ENCODE measurements at regions not wholly inside any gene's neighbourhood (a gene's known extent, or its start where the extent isn't known, plus 50 kb on each side); places are given as distances from the start of the nearest gene placed in this dataset.
A peak's percentile ranks its signal among the peaks of the same experiment; 100 is the strongest.

- Histone ChIP-seq H2AK5ac (ENCODE audit: insufficient read length, low read length) (no peak overlapping the region), H3K4me1 (ENCODE audit: insufficient read depth, low read length) (peaks cover 12% of the 10 kb centered on the region; the same call in 1 of the 2 replicates), H4K8ac (replicated peaks; ENCODE audit: insufficient read length, low read depth, low read length) (no peak overlapping the region), H3K23me2 (ENCODE audit: insufficient read length, low read depth, low read length, poor library complexity, severe bottlenecking) (no peaks in the 10 kb centered on the region), H3K14ac (ENCODE audit: insufficient read depth, low read length) (no peak overlapping the region), H3K4ac (ENCODE audit: low read depth, low read length) (no peak overlapping the region), H3K18ac (ENCODE audit: insufficient read length, low read depth, low read length) (no peak overlapping the region), H2AFZ (ENCODE audit: low read length) (no peak overlapping the region), H2BK120ac (ENCODE audit: low read depth, low read length, poor library complexity, severe bottlenecking) (no peak overlapping the region), H2BK12ac (ENCODE audit: insufficient read length, low read depth, low read length) (no peak overlapping the region), H3K4me2 (ENCODE audit: insufficient read depth, insufficient read length, low read length) (no peak overlapping the region), H3K79me1 (ENCODE audit: insufficient read depth, low read depth, low read length, poor library complexity, severe bottlenecking) (no peaks in the 10 kb centered on the region), H3K9me3 (ENCODE audit: control insufficient read depth, low read depth, low read length) (no peaks in the 10 kb centered on the region), H3K27me3 (ENCODE audit: insufficient read depth, low read length) (no peaks in the 10 kb centered on the region), H3K27ac (ENCODE audit: insufficient read length, low read depth, low read length) (no peak overlapping the region), H4K5ac (ENCODE audit: insufficient read length, low read depth, low read length) (no peak overlapping the region), H2BK15ac (ENCODE audit: low read depth, low read length) (no peak overlapping the region), H3K79me2 (ENCODE audit: insufficient read depth, low read length) (no peaks in the 10 kb centered on the region), H4K91ac (ENCODE audit: insufficient read length, low read depth, low read length) (no peak overlapping the region), H2BK20ac (ENCODE audit: low read depth, low read length, poor library complexity, severe bottlenecking) (no peak overlapping the region), H4K20me1 (ENCODE audit: control insufficient read depth, insufficient read depth, insufficient read length) (no peaks in the 10 kb centered on the region), H3K9ac (ENCODE audit: extremely low read depth, insufficient read length, low read length) (no peak overlapping the region), H3T11ph (ENCODE audit: low read length) (no peak overlapping the region), H2BK5ac (ENCODE audit: insufficient read length, low read length) (no peak overlapping the region), H3K23ac (ENCODE audit: insufficient read length, low read depth, low read length) (no peak overlapping the region), H3K56ac (ENCODE audit: insufficient read length, low read depth, low read length) (no peak overlapping the region)
- WGBS (ENCODE audit: extremely low coverage, insufficient read length, low lambda C conversion rate) = no CpG with 5 or more reads among the region's 3 CpGs
- no peak overlapping the region for H3K27ac Mint-ChIP-seq
- TF ChIP-seq, protein P1, sequence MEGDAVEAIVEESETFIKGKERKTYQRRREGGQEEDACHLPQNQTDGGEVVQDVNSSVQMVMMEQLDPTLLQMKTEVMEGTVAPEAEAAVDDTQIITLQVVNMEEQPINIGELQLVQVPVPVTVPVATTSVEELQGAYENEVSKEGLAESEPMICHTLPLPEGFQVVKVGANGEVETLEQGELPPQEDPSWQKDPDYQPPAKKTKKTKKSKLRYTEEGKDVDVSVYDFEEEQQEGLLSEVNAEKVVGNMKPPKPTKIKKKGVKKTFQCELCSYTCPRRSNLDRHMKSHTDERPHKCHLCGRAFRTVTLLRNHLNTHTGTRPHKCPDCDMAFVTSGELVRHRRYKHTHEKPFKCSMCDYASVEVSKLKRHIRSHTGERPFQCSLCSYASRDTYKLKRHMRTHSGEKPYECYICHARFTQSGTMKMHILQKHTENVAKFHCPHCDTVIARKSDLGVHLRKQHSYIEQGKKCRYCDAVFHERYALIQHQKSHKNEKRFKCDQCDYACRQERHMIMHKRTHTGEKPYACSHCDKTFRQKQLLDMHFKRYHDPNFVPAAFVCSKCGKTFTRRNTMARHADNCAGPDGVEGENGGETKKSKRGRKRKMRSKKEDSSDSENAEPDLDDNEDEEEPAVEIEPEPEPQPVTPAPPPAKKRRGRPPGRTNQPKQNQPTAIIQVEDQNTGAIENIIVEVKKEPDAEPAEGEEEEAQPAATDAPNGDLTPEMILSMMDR (conservative IDR thresholded peaks at IDR 0.05) = peak; percentile 27; the same call in 1 of the 3 replicates
- no peak overlapping the region for H3K4me3 Mint-ChIP-seq
- H3K9me3 Mint-ChIP-seq = no peaks in the 10 kb centered on the region
- peak; percentile 36 for DNase-seq
- no peaks in the 10 kb centered on the region for H3K27me3 Mint-ChIP-seq (ENCODE audit: low read depth)
- no peaks in the 10 kb centered on the region for H3K36me3 Mint-ChIP-seq (ENCODE audit: insufficient read depth in 1 of 3, low read depth in 3 of 3)
- H3K4me1 Mint-ChIP-seq = peaks cover 41 to 51% of the 10 kb centered on the region in 2 experiments
These were observed 85.0 kb downstream of the RBM43 start for GRCh38 chr2:151176661-151177060.

Measured in H9 (cell line).